NB4 (cell line): ENCODE measurements at regions not wholly inside any gene's neighbourhood (a gene's known extent, or its start where the extent isn't known, plus 50 kb on each side); places are given as distances from the start of the nearest gene placed in this dataset.

Source experiments
- CTCF ChIP-seq: IDR thresholded peaks from one replicate; pipeline ENCODE4 v1.5.1; 2012; ENCODE audit warnings: low read depth, low read length
- MAX ChIP-seq: IDR thresholded peaks from 2 replicates; pipeline ENCODE4 v1.6.1; 2011; ENCODE audit warnings: low read depth, low read length

GRCh38 chr3:194875581-194876402, 190.1 kb downstream of the FAM43A start:
- TF ChIP-seq CTCF = no peak
- no peak for TF ChIP-seq MAX
